Heart left ventricle (tissue), 13 donors: ENCODE measurements at regions not wholly inside any gene's neighbourhood (a gene's known extent, or its start where the extent isn't known, plus 50 kb on each side); places are given as distances from the start of the nearest gene placed in this dataset.

Source experiments
- POLR2A ChIP-seq, 2 donors: fragments of 450-650 bp; IDR thresholded peaks; one replicate each; pipeline ENCODE4 v1.6.1; 2017; ENCODE audit warnings: antibody characterized with exemption in 2 of 2, mild to moderate bottlenecking in 2 of 2, moderate library complexity in 2 of 2
- TF ChIP-seq, protein P1 (sequence below), 12 donors: fragments of 200-600 bp; sonication (generic) in 4 of 12; IDR thresholded peaks; one replicate each; pipeline versions ENCODE4 v1.5.0 to v1.8.0; 2018 to 2022; ENCODE audit warnings: antibody characterized with exemption in 12 of 12, mild to moderate bottlenecking in 5 of 12
- donor health status: ischemic (EF 13 %, LVEDD 7.1; RV severe dilation, severe dysfunction).
- donor health status: DM: no; HTN: yes; CAD: no.
- donor health status: DM: no; HTN: no; CAD: no.
- donor health status: ischemic (EF 25% LVEDD 6.9; RV normal size, moderate dysfunction).
- donor health status: ischemic (EF 25% LVEDD 5.7; RV mildly dilated, moderate dysfunction).
- donor health status: ischemic (EF 35%, LVEDD 5.7; RV mildly dilated, moderate dysfunction).
- donor health status: nonischemic (EF 11% LVEDD 7.7; RV severe dilation, severe dysfunction).
- donor health status: DM: yes; HTN: yes; CAD: no.
- donor health status: PGD.
- donor health status: ischemic (EF 29% LVEDD 5.4; RV normal size, mild dysfunction).
- donor health status: nonischemic (EF 23%, LVEDD 6.1; RV moderate dilation, normal function).

DNA sequence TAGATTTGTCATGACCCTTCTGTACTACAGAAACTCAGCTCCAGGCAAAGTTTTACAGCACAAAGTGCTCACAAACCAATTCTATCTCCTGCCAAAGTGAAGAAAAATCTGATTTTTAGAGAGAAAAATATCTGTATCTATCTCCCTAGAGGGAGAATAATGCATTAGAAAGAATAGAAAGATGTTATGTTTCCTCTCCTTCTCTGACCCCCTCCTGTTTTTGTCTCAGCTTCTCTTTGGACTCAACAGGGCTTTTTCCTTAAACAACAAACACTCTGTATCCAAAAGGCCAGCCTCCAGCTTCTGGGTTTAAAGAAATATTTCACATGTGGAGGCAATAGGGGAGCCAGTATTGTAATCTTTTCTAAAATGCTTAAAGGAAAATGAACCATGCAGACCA is 627.4 kb downstream of the REEP3 start:
- TF ChIP-seq, protein P1, sequence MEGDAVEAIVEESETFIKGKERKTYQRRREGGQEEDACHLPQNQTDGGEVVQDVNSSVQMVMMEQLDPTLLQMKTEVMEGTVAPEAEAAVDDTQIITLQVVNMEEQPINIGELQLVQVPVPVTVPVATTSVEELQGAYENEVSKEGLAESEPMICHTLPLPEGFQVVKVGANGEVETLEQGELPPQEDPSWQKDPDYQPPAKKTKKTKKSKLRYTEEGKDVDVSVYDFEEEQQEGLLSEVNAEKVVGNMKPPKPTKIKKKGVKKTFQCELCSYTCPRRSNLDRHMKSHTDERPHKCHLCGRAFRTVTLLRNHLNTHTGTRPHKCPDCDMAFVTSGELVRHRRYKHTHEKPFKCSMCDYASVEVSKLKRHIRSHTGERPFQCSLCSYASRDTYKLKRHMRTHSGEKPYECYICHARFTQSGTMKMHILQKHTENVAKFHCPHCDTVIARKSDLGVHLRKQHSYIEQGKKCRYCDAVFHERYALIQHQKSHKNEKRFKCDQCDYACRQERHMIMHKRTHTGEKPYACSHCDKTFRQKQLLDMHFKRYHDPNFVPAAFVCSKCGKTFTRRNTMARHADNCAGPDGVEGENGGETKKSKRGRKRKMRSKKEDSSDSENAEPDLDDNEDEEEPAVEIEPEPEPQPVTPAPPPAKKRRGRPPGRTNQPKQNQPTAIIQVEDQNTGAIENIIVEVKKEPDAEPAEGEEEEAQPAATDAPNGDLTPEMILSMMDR (IDR thresholded peaks at IDR 0.05): no peak
- TF ChIP-seq POLR2A (IDR thresholded peaks at IDR 0.05): no peak
